Small intestine (tissue), 7 donors: ENCODE measurements at regions not wholly inside any gene's neighbourhood (a gene's known extent, or its start where the extent isn't known, plus 50 kb on each side); places are given as distances from the start of the nearest gene placed in this dataset.

ENCODE experiments used
- DNase-seq, 2 donors: peaks; one replicate each; pipeline versions ENCODE4 v3.0.0 to v3.0.0-alpha.2; 2013
- FAIRE-seq: peaks from 2 replicates; lab custom pipeline; 2012; peaks lifted over from hg19 to GRCh38; lab: Jason Lieb, UNC
- H3K27ac ChIP-seq, 3 donors: one replicate each; pipeline ENCODE4 v1.5.1; 2013; ENCODE audit warnings: low read length in 2 of 3, mild to moderate bottlenecking in 2 of 3, control low read depth in 1 of 3, inconsistent platforms in 1 of 3, low read depth in 1 of 3, moderate library complexity in 1 of 3
- H3K27me3 ChIP-seq, 3 donors: one replicate each; pipeline ENCODE4 v1.6.1; 2013; ENCODE audit warnings: low read length in 3 of 3, inconsistent platforms in 1 of 3; ENCODE audit not compliant: control insufficient read depth in 3 of 3, insufficient read depth in 3 of 3
- H3K36me3 ChIP-seq, 3 donors: one replicate each; pipeline ENCODE4 v1.6.1; 2013; ENCODE audit warnings: low read length in 3 of 3, inconsistent platforms in 1 of 3, low read depth in 1 of 3, mild to moderate bottlenecking in 1 of 3, moderate library complexity in 1 of 3; ENCODE audit not compliant: control insufficient read depth in 3 of 3, insufficient read depth in 2 of 3
- H3K4me1 ChIP-seq, 3 donors: one replicate each; pipeline ENCODE4 v1.6.1; 2013; ENCODE audit warnings: low read length in 2 of 3, inconsistent platforms in 1 of 3, low read depth in 1 of 3, mild to moderate bottlenecking in 1 of 3, moderate library complexity in 1 of 3; ENCODE audit not compliant: control insufficient read depth in 3 of 3, insufficient read depth in 2 of 3
- H3K4me3 ChIP-seq, 3 donors: one replicate each; pipeline ENCODE4 v1.5.1; 2013; ENCODE audit warnings: low read length in 3 of 3, control low read depth in 1 of 3, inconsistent platforms in 1 of 3, low read depth in 1 of 3, mild to moderate bottlenecking in 1 of 3, moderate library complexity in 1 of 3
- H3K9me3 ChIP-seq, 2 donors: one replicate each; pipeline ENCODE4 v1.6.1; 2013; ENCODE audit warnings: low read depth in 1 of 2, low read length in 1 of 2; ENCODE audit not compliant: control insufficient read depth in 2 of 2, insufficient read depth in 1 of 2
- WGBS, 3 donors: extraction: QIAGEN DNeasy Blood & Tissue Kit; methylation state at CpG; one replicate each; pipeline ENCODE4 v1.1.7; 2013; 5-methylcytosine and 5-hydroxymethylcytosine counted together
- donor health status: healthy with polysubstance abuse.
- donor health status: control.
- donor health status: control.
- donor health status: Bipolar disorder and iron deficiency.
- donor health status: healthy.

DNA sequence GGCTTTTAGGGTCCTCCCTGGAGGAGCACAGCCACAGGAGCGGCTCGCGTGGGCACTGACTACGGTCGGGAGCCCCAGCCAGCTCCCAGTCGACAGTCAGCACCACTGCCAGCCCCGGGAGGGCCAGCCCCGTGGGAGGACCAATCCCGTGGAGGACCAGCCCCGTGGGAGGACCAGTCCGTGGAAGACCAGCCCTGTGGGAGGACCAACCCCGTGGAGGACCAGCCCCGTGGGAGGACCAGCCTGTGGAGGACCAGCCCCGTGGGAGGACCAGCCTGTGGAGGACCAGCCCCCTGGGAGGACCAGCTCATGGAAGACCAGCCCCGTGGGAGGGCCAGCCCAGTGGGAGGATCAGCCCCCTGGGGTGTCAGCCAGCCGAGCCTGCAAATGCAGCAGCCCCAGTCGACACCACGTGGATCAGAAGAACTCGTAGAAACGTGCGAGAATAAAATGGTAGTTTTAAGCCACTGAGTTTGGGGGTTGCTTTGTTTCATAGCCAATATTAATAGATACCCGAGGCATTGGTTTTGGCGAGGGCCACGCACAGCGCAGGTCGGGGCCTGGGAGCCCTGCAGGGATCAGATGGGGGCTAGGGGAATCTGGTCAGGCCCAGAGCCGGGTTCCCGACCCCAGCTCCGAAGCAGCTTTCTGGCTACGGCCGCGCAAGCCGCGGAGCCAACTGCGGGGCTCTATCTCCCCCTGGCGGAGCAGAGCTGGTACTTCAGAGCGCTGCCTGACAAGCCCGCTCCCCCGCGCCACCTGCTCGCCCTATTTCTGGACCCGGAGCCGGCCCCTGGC, 73.0 kb downstream of the TEX51 start:
- H3K4me1 ChIP-seq = peaks cover 0 to 11% (median 0%) of the 10 kb centered on the region in 3 donors
- H3K36me3 ChIP-seq = no peaks in the 10 kb centered on the region
- H3K9me3 ChIP-seq = no peaks in the 10 kb centered on the region
- FAIRE-seq (no peak), DNase-seq (peak; percentile 54 to 84)
- H3K27me3 ChIP-seq = peaks cover 0 to 7% (median 5%) of the 10 kb centered on the region in 3 donors
- no peak overlapping the region for H3K27ac ChIP-seq
- peak overlapping the region in 2 of 3 donors; percentile 29 to 48 for H3K4me3 ChIP-seq
- 11 to 13% (median 12%) methylated on average over 36 to 42 of the region's 43 CpGs for WGBS, 3 donors

- Histone ChIP-seq H3K4me3 (peak overlapping the region in 1 of 3 donors; percentile 29), H3K27ac (no peak overlapping the region), H3K36me3 (no peaks in the 10 kb centered on the region), H3K4me1 (peaks cover 0 to 11% (median 0%) of the 10 kb centered on the region in 3 donors), H3K9me3 (no peaks in the 10 kb centered on the region), H3K27me3 (peaks cover 0 to 7% (median 5%) of the 10 kb centered on the region in 3 donors)
- WGBS, 3 donors = 24 to 31% (median 25%) methylated on average over 10 of the region's 10 CpGs
- DNase-seq (no peak), FAIRE-seq (no peak)
These were observed 73.6 kb downstream of the TEX51 start for GRCh38 chr2:126972279-126972626.

- no peak overlapping the region for H3K4me3 ChIP-seq
- H3K9me3 ChIP-seq = no peaks in the 10 kb centered on the region
- no peak for DNase-seq
- FAIRE-seq = no peak
- H3K4me1 ChIP-seq = peaks cover 0 to 11% (median 0%) of the 10 kb centered on the region in 3 donors
- H3K36me3 ChIP-seq = no peaks in the 10 kb centered on the region
- WGBS, 3 donors = 75 to 87% (median 86%) methylated on average over 2 of the region's 2 CpGs
- H3K27ac ChIP-seq = no peak overlapping the region
- H3K27me3 ChIP-seq = peaks cover 0 to 7% (median 3%) of the 10 kb centered on the region in 3 donors
These were observed 75.1 kb downstream of the TEX51 start for GRCh38 chr2:126973745-126974144.

DNA sequence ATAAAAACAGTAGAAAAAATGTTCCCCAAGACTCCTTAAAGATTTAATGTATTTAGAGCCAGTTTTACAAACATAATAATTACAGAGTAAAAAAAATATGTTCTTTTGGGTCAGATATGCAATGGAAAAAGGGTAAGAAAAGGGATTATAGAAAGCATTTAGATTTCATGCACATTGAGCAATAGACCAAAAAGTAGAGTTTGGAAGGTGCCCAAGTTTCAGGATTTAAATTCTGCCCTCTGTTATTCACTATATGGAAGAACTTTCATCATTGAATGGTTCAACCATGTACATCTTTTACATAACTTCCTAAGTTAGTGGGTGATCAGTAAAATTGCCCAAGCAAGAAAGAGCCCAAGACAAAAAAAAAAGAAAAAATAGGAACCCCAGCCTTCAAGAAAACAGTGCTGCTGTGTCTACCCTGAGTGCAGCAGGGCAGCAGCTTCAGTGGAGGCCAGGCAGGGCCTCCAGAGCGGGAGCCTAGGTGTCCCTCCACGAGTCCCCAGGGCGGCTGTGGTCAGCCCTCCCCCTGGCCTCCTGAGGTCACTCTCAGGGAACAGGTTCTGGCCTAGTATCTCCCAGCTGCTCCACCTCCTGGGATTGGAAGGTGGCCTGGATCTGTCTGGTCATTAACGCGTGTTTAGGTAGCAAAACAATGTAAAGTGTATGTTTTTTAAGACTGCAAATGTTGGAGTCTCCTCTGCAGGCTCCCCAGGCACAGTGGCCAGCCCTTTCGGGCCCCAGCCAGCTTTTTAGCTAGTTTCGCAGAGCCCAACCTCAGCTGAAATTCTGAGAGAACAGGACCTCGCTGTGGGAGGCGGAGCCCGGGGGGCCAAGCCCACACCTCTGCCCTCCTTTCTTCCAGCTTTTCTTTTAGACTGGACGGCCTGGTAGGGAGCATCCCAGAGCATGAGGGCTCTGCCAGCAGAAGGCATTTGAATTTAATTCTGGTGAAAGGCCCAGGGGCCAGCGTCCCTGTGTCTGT, 77.3 kb downstream of the TEX51 start:
- Histone ChIP-seq H3K27me3 (no peaks in the 10 kb centered on the region), H3K27ac (no peak overlapping the region), H3K4me3 (no peak overlapping the region), H3K36me3 (no peaks in the 10 kb centered on the region), H3K4me1 (peaks cover 0 to 11% (median 0%) of the 10 kb centered on the region in 3 donors), H3K9me3 (no peaks in the 10 kb centered on the region)
- no peak for DNase-seq
- no peak for FAIRE-seq
- WGBS, 3 donors = 86 to 91% (median 88%) methylated on average over 12 of the region's 12 CpGs

DNA sequence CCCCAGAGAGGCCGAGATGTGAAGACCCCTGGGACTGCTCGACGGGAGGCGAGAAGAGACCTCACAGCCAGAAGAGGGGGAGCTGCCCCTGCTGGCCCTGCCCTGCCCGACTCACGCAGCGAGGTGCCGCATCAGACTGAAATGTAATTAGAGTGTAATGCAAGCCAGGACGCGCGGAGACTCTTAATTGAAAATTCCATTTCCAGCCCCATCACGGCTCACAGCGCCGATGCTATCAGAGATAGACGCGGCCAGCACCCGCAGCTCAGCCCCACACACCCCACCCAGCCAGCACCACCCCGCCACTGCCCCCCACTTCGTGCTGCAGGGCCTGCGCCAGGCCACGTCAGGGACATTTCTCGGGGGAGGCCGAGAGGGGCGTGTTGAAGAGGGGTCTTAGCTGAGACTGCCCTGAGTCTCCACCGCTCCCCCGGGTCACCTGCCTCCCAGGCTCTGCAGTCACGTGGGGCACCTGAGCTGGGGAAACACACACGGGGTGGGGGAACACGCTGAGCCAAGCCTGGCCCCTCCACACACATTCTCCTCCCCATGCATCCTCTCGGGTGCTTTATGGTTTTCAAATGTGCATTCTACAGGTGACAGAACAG, 78.1 kb downstream of the TEX51 start:
- Histone ChIP-seq H3K36me3 (no peaks in the 10 kb centered on the region), H3K4me1 (peaks cover 0 to 5% (median 0%) of the 10 kb centered on the region in 3 donors), H3K4me3 (no peak overlapping the region), H3K27ac (no peak overlapping the region), H3K9me3 (no peaks in the 10 kb centered on the region), H3K27me3 (no peaks in the 10 kb centered on the region)
- no peak for DNase-seq
- no peak for FAIRE-seq
- WGBS, 3 donors = 89 to 95% (median 91%) methylated on average over 27 to 30 of the region's 30 CpGs

- WGBS, 3 donors = 86 to 88% (median 88%) methylated on average over 4 of the region's 4 CpGs
- DNase-seq (no peak), FAIRE-seq (no peak)
- no peaks in the 10 kb centered on the region for H3K4me1 ChIP-seq
- no peaks in the 10 kb centered on the region for H3K9me3 ChIP-seq
- H3K27ac ChIP-seq = no peak overlapping the region
- H3K36me3 ChIP-seq = no peaks in the 10 kb centered on the region
- H3K27me3 ChIP-seq = no peaks in the 10 kb centered on the region
- no peak overlapping the region for H3K4me3 ChIP-seq
These were observed 79.6 kb downstream of the TEX51 start for GRCh38 chr2:126978333-126978732.

DNA sequence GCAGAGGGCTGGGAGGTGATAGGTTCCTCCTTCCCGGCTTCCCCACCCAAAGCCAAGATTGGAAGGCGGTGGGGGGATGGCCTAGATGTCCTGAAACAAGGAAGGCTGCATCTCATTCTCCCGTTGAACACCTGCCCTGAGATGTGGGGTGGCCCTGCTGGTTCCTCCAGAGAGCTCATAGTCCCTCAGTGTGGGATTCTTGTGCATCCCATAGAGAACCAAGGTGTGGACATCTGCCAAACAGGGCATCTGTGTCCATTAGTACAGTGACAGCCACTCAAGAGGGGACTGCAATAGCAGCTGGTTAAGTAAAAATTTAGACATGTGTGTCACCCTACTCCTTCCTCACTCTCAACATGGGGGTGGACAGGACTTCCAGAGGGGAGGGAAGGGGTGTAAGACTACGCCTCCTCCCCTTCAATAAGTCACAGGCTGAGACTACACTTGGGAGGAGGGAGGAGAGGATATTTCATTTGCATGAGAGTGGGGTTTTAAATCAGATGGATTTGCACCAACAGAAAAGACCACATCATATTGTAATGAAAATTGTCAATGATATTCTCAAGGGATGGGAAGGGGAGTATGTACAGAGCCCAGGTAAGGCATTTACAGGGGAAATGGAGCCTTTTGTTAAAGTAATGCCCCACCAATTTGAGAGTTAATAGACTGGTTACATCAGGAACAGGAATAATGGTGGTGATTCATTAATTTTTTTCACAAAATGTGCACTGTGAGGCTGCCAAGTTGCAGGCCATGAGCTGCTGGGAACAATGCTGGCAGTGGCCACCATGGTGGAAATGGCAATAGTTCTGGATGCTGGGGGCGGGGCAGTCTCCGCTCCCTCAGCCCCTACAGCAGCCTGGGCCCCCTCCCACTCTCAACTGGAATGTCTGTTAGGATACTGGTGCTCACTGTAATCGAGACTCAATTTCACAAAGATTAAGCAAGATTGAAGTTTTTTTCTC, 80.6 kb downstream of the TEX51 start:
- Histone ChIP-seq H3K27me3 (no peaks in the 10 kb centered on the region), H3K4me3 (no peak overlapping the region), H3K36me3 (no peaks in the 10 kb centered on the region), H3K4me1 (no peaks in the 10 kb centered on the region), H3K9me3 (no peaks in the 10 kb centered on the region), H3K27ac (no peak overlapping the region)
- no peak for DNase-seq
- no peak for FAIRE-seq
- 79 to 88% (median 88%) methylated on average over 7 of the region's 7 CpGs for WGBS, 3 donors
